WTC11 (cell line): ENCODE measurements at regions not wholly inside any gene's neighbourhood (a gene's known extent, or its start where the extent isn't known, plus 50 kb on each side); places are given as distances from the start of the nearest gene placed in this dataset.

Source experiments
- ATAC-seq: fragments of 200-7000 bp; cut with Tn5 transposase; 2 replicates; pipeline ENCODE4 v1.10.0; 2021; ENCODE audit warnings: mild to moderate bottlenecking, moderate library complexity
- CTCF ChIA-PET: fragments of 300-600 bp; sonication (Branson Sonifier 250); formaldehyde crosslinking; loops from one replicate; lab custom pipeline; 2021; ENCODE audit warnings: antibody characterized with exemption; lab: Charles Lee
- POLR2A ChIA-PET: fragments of 350-600 bp; sonication (Branson Sonifier 250); formaldehyde crosslinking; loops from one replicate; lab custom pipeline; 2021; ENCODE audit warnings: antibody characterized with exemption; lab: Charles Lee
- DNase-seq: peaks from one replicate; pipeline ENCODE4 v3.0.0; 2021; ENCODE audit warnings: low spot score
- H3K27ac Mint-ChIP-seq: 2 replicates; pipeline ENCODE4 v1.8.0; 2021; ENCODE audit warnings: mixed read lengths
- H3K27me3 Mint-ChIP-seq: 2 replicates; pipeline ENCODE4 v1.8.0; 2021; ENCODE audit warnings: low read depth, mild to moderate bottlenecking, moderate library complexity, mixed read lengths
- H3K36me3 Mint-ChIP-seq: 2 replicates; pipeline ENCODE4 v1.8.0; 2021; ENCODE audit warnings: mixed read lengths
- H3K4me1 Mint-ChIP-seq: 2 replicates; pipeline ENCODE4 v1.8.0; 2022; ENCODE audit warnings: mixed read lengths
- H3K4me3 Mint-ChIP-seq: 2 replicates; pipeline ENCODE4 v1.8.0; 2021; ENCODE audit warnings: mild to moderate bottlenecking, moderate library complexity, mixed read lengths
- H3K9me3 Mint-ChIP-seq: 2 replicates; pipeline ENCODE4 v1.8.0; 2021; ENCODE audit warnings: mixed read lengths
- CBFB ChIP-seq: sonication (generic); formaldehyde crosslinking; IDR thresholded peaks from 2 replicates; pipeline ENCODE4 v1.8.1; 2022; ENCODE audit warnings: mild to moderate bottlenecking, low read depth, missing genetic modification reagents
- CTCF ChIP-seq: fragments of 200-600 bp; IDR thresholded peaks from 2 replicates; pipeline ENCODE4 v1.8.0; 2022; ENCODE audit warnings: antibody characterized with exemption
- FOXP4 ChIP-seq: sonication (generic); formaldehyde crosslinking; IDR thresholded peaks from 2 replicates; pipeline ENCODE4 v1.8.0; 2022; ENCODE audit warnings: mild to moderate bottlenecking, missing genetic modification reagents
- GABPB1 ChIP-seq: sonication (generic); formaldehyde crosslinking; IDR thresholded peaks from 2 replicates; pipeline ENCODE4 v1.8.1; 2023; ENCODE audit warnings: mild to moderate bottlenecking, missing genetic modification reagents
- JAZF1 ChIP-seq: fragments of 250-450 bp; sonication (Bioruptor Pico); IDR thresholded peaks from 2 replicates; pipeline ENCODE4 v1.9.0; 2021; ENCODE audit warnings: moderate library complexity, mild to moderate bottlenecking, inconsistent platforms
- NR3C1 ChIP-seq: sonication (generic); formaldehyde crosslinking; conservative IDR thresholded peaks from 2 replicates; pipeline ENCODE4 v1.8.1; 2023; ENCODE audit warnings: low read depth, mild to moderate bottlenecking, missing genetic modification reagents
- PREB ChIP-seq: sonication (generic); formaldehyde crosslinking; IDR thresholded peaks from 2 replicates; pipeline ENCODE4 v1.8.1; 2022; ENCODE audit warnings: mild to moderate bottlenecking, missing genetic modification reagents, moderate library complexity, borderline replicate concordance
- SMAD4 ChIP-seq: sonication (generic); formaldehyde crosslinking; IDR thresholded peaks from 2 replicates; pipeline ENCODE4 v1.8.0; 2022; ENCODE audit warnings: mild to moderate bottlenecking, missing genetic modification reagents
- SP1 ChIP-seq: sonication (generic); formaldehyde crosslinking; conservative IDR thresholded peaks from 2 replicates; pipeline ENCODE4 v1.8.1; 2022; ENCODE audit warnings: missing genetic modification reagents
- TEAD1 ChIP-seq: sonication (generic); formaldehyde crosslinking; IDR thresholded peaks from 2 replicates; pipeline ENCODE4 v1.8.0; 2022; ENCODE audit warnings: mild to moderate bottlenecking, missing genetic modification reagents
- ZNF121 ChIP-seq: sonication (generic); formaldehyde crosslinking; IDR thresholded peaks from 2 replicates; pipeline ENCODE4 v1.8.0; 2023; ENCODE audit warnings: missing genetic modification reagents
- ZNF317 ChIP-seq: sonication (generic); formaldehyde crosslinking; IDR thresholded peaks from 2 replicates; pipeline ENCODE4 v1.8.1; 2023; ENCODE audit warnings: low read depth, mild to moderate bottlenecking, moderate library complexity, missing genetic modification reagents, borderline replicate concordance
- TF ChIP-seq, protein P1 (sequence below): fragments of 250-450 bp; sonication (Bioruptor Pico); IDR thresholded peaks from 2 replicates; pipeline ENCODE4 v1.9.0; 2021; ENCODE audit warnings: mild to moderate bottlenecking
- TF ChIP-seq, protein P2 (sequence below): sonication (generic); formaldehyde crosslinking; IDR thresholded peaks from 2 replicates; pipeline ENCODE4 v1.8.1; 2023; ENCODE audit warnings: mild to moderate bottlenecking, missing genetic modification reagents
- TF ChIP-seq, protein P3 (sequence below): fragments of 250-450 bp; sonication (Bioruptor Pico); IDR thresholded peaks from 2 replicates; pipeline ENCODE4 v1.9.0; 2021; ENCODE audit warnings: mild to moderate bottlenecking, borderline replicate concordance

GRCh38 chr16:19967561-19967960 is 82.9 kb upstream of the GPRC5B start (continued):
- TF ChIP-seq PREB (CRISPR knock-in tag), result no peak
- no peak for TF ChIP-seq ZNF317 (CRISPR knock-in tag)

DNA sequence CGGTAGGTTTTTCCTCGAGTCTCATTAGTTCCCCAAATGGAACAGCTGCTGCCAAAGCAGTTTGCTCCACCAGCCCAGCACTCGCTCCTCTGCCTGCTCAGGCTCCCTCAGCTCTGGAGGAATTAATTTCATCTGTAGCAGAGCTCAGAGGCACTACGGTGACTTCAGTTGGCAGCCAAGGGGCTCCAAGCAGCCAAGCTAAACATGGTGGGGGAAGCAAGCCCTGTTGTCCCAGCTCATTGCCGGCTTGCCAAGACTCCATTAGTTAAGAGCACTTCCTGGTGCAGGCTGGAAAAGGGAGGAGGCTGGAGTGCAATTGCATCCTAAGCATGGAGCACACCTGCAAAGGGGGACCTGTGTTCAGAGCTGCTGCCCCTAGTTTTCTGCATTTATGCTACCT is 78.7 kb upstream of the GPRC5B start:
- no peak for ATAC-seq
- no peak for TF ChIP-seq SP1 (CRISPR knock-in tag)
- no peak for TF ChIP-seq TEAD1 (CRISPR knock-in tag)
- TF ChIP-seq ZNF121 (CRISPR knock-in tag), result no peak
- TF ChIP-seq FOXP4 (CRISPR knock-in tag), result no peak
- no peak for TF ChIP-seq CTCF
- Mint-ChIP-seq H3K27me3 (no peaks in the 10 kb centered on the region), H3K36me3 (peaks cover 4% of the 10 kb centered on the region), H3K4me1 (peaks cover 25% of the 10 kb centered on the region), H3K27ac (no peak overlapping the region), H3K9me3 (peaks cover 18% of the 10 kb centered on the region), H3K4me3 (no peak overlapping the region)
- ChIA-PET POLR2A (no interaction called here), CTCF (interaction anchor here (1.1 kb wide), 1 partner anchor 56 kb away, joined by 4 read pairs; no protein-coding TSS in a partner anchor)
- DNase-seq, result no peak

- ChIA-PET CTCF (interaction anchor here (2.0 to 2.7 kb wide), 2 partner anchors 12 to 53 kb away, joined by 4 to 10 read pairs; no protein-coding TSS in a partner anchor), POLR2A (no interaction called here)
- Mint-ChIP-seq H3K36me3 (peaks cover 7% of the 10 kb centered on the region), H3K9me3 (peaks cover 15% of the 10 kb centered on the region), H3K4me3 (no peak overlapping the region), H3K27ac (no peak overlapping the region; the same call in 1 of the 2 replicates), H3K27me3 (no peaks in the 10 kb centered on the region), H3K4me1 (peaks cover 40% of the 10 kb centered on the region)
- TF ChIP-seq CBFB (CRISPR knock-in tag) (no peak), JAZF1 (CRISPR knock-in tag) (no peak), GABPB1 (CRISPR knock-in tag) (no peak), NR3C1 (CRISPR knock-in tag) (no peak), SMAD4 (CRISPR knock-in tag) (no peak)
- TF ChIP-seq, protein P1, sequence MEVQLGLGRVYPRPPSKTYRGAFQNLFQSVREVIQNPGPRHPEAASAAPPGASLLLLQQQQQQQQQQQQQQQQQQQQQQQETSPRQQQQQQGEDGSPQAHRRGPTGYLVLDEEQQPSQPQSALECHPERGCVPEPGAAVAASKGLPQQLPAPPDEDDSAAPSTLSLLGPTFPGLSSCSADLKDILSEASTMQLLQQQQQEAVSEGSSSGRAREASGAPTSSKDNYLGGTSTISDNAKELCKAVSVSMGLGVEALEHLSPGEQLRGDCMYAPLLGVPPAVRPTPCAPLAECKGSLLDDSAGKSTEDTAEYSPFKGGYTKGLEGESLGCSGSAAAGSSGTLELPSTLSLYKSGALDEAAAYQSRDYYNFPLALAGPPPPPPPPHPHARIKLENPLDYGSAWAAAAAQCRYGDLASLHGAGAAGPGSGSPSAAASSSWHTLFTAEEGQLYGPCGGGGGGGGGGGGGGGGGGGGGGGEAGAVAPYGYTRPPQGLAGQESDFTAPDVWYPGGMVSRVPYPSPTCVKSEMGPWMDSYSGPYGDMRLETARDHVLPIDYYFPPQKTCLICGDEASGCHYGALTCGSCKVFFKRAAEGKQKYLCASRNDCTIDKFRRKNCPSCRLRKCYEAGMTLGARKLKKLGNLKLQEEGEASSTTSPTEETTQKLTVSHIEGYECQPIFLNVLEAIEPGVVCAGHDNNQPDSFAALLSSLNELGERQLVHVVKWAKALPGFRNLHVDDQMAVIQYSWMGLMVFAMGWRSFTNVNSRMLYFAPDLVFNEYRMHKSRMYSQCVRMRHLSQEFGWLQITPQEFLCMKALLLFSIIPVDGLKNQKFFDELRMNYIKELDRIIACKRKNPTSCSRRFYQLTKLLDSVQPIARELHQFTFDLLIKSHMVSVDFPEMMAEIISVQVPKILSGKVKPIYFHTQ (CRISPR knock-in tag), result no peak
- TF ChIP-seq, protein P2, sequence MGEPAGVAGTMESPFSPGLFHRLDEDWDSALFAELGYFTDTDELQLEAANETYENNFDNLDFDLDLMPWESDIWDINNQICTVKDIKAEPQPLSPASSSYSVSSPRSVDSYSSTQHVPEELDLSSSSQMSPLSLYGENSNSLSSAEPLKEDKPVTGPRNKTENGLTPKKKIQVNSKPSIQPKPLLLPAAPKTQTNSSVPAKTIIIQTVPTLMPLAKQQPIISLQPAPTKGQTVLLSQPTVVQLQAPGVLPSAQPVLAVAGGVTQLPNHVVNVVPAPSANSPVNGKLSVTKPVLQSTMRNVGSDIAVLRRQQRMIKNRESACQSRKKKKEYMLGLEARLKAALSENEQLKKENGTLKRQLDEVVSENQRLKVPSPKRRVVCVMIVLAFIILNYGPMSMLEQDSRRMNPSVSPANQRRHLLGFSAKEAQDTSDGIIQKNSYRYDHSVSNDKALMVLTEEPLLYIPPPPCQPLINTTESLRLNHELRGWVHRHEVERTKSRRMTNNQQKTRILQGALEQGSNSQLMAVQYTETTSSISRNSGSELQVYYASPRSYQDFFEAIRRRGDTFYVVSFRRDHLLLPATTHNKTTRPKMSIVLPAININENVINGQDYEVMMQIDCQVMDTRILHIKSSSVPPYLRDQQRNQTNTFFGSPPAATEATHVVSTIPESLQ (CRISPR knock-in tag), result no peak
- TF ChIP-seq, protein P3, sequence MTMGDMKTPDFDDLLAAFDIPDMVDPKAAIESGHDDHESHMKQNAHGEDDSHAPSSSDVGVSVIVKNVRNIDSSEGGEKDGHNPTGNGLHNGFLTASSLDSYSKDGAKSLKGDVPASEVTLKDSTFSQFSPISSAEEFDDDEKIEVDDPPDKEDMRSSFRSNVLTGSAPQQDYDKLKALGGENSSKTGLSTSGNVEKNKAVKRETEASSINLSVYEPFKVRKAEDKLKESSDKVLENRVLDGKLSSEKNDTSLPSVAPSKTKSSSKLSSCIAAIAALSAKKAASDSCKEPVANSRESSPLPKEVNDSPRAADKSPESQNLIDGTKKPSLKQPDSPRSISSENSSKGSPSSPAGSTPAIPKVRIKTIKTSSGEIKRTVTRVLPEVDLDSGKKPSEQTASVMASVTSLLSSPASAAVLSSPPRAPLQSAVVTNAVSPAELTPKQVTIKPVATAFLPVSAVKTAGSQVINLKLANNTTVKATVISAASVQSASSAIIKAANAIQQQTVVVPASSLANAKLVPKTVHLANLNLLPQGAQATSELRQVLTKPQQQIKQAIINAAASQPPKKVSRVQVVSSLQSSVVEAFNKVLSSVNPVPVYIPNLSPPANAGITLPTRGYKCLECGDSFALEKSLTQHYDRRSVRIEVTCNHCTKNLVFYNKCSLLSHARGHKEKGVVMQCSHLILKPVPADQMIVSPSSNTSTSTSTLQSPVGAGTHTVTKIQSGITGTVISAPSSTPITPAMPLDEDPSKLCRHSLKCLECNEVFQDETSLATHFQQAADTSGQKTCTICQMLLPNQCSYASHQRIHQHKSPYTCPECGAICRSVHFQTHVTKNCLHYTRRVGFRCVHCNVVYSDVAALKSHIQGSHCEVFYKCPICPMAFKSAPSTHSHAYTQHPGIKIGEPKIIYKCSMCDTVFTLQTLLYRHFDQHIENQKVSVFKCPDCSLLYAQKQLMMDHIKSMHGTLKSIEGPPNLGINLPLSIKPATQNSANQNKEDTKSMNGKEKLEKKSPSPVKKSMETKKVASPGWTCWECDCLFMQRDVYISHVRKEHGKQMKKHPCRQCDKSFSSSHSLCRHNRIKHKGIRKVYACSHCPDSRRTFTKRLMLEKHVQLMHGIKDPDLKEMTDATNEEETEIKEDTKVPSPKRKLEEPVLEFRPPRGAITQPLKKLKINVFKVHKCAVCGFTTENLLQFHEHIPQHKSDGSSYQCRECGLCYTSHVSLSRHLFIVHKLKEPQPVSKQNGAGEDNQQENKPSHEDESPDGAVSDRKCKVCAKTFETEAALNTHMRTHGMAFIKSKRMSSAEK (CRISPR knock-in tag), result no peak
- no peak for DNase-seq
- ATAC-seq, result no peak
These were observed 75.5 kb upstream of the GPRC5B start for GRCh38 chr16:19960183-19960582.
